PC-3 (cell line): ENCODE measurements at regions not wholly inside any gene's neighbourhood (a gene's known extent, or its start where the extent isn't known, plus 50 kb on each side); places are given as distances from the start of the nearest gene placed in this dataset.

Source experiments
- ATAC-seq: fragments of 200-7000 bp; cut with Tn5 transposase; 2 replicates; pipeline ENCODE4 v1.9.1; 2020; ENCODE audit warnings: mild to moderate bottlenecking, moderate library complexity
- BruUV-seq: library from RNA; stranded (reverse); fragments of 400-500 nt; replicated peaks from 2 replicates; lab custom pipeline; 2021; lab: Mats Ljungman, UMichigan
- CTCF ChIA-PET: fragments of 300-600 bp; sonication (Branson Sonifier 250); formaldehyde crosslinking; loops from one replicate; lab custom pipeline; 2022; ENCODE audit warnings: antibody characterized with exemption; lab: Charles Lee
- POLR2A ChIA-PET: fragments of 300-600 bp; sonication (Branson Sonifier 250); formaldehyde crosslinking; loops from one replicate; lab custom pipeline; 2022; ENCODE audit warnings: antibody characterized with exemption; ENCODE audit not compliant: unreplicated experiment; lab: Charles Lee
- DNase-seq: peaks from one replicate; pipeline ENCODE4 v3.0.0-alpha.2; 2015
- H2AFZ ChIP-seq: fragments of 300-600 bp; sonication (generic); 2 replicates; pipeline ENCODE4 v1.6.0; 2016; ENCODE audit warnings: antibody characterized with exemption, low read length
- H3F3A ChIP-seq: fragments of 300-600 bp; sonication (generic); one replicate; pipeline ENCODE4 v1.6.0; 2017; ENCODE audit warnings: antibody characterized with exemption, low read length, control low read depth, mild to moderate bottlenecking; ENCODE audit not compliant: unreplicated experiment
- H3K27ac ChIP-seq: fragments of 300-600 bp; sonication (generic); 2 replicates; pipeline ENCODE4 v1.5.1; 2016; ENCODE audit warnings: mild to moderate bottlenecking, low read length
- H3K27me3 ChIP-seq: fragments of 300-600 bp; sonication (generic); 2 replicates; pipeline ENCODE4 v1.6.1; 2016; ENCODE audit warnings: low read length, mixed read lengths
- H3K36me3 ChIP-seq: fragments of 300-600 bp; sonication (generic); 2 replicates; pipeline ENCODE4 v1.6.1; 2016; ENCODE audit warnings: low read depth, mixed run types, low read length, mixed read lengths
- H3K4me1 ChIP-seq: fragments of 300-600 bp; sonication (generic); 2 replicates; pipeline ENCODE4 v1.5.1; 2016; ENCODE audit warnings: low read length; ENCODE audit not compliant: insufficient read depth
- H3K4me2 ChIP-seq: fragments of 300-600 bp; sonication (generic); 2 replicates; pipeline ENCODE4 v1.6.0; 2016; ENCODE audit warnings: low read length
- H3K4me3 ChIP-seq: fragments of 300-600 bp; sonication (generic); 2 replicates; pipeline ENCODE4 v1.5.1; 2016; ENCODE audit warnings: mild to moderate bottlenecking, low read length, mixed read lengths
- H3K79me2 ChIP-seq: fragments of 300-600 bp; sonication (generic); 2 replicates; pipeline ENCODE4 v1.6.1; 2017; ENCODE audit warnings: low read length, mixed read lengths
- H3K9ac ChIP-seq: fragments of 300-600 bp; sonication (generic); 2 replicates; pipeline ENCODE4 v1.6.0; 2016; ENCODE audit warnings: mild to moderate bottlenecking, low read length
- H3K9me2 ChIP-seq: fragments of 300-600 bp; sonication (generic); replicated peaks from 2 replicates; pipeline ENCODE4 v1.6.1; 2016; ENCODE audit warnings: mixed run types, low read length, mixed read lengths
- H3K9me3 ChIP-seq: fragments of 300-600 bp; sonication (generic); 2 replicates; pipeline ENCODE4 v1.6.1; 2016; ENCODE audit warnings: low read length, mixed read lengths
- H4K20me1 ChIP-seq: fragments of 300-600 bp; sonication (generic); 2 replicates; pipeline ENCODE4 v1.6.1; 2016; ENCODE audit warnings: low read length, mixed read lengths
- CTCF ChIP-seq: fragments of 300-600 bp; sonication (generic); conservative IDR thresholded peaks from 2 replicates; pipeline ENCODE4 v1.5.1; 2017; ENCODE audit warnings: antibody characterized with exemption, low read depth, mild to moderate bottlenecking, low read length
- EZH2 ChIP-seq: fragments of 300-600 bp; sonication (generic); IDR thresholded peaks from one replicate; pipeline ENCODE4 v1.6.1; 2017; ENCODE audit warnings: antibody characterized with exemption, mild to moderate bottlenecking, low read length; ENCODE audit not compliant: unreplicated experiment
- EZH2phosphoT487 ChIP-seq: fragments of 300-600 bp; sonication (generic); IDR thresholded peaks from 2 replicates; pipeline ENCODE4 v1.6.1; 2018; ENCODE audit warnings: mild to moderate bottlenecking, antibody characterized with exemption, low read length, borderline replicate concordance
- intact Hi-C: fragments of 100-400 bp; cut with micrococcal nuclease; formaldehyde crosslinking; loops from 2 replicates; pipeline ENCODE4 v1.9.0; 2023

- Histone ChIP-seq H3K4me3 (no peak overlapping the region), H3K9me3 (no peaks in the 10 kb centered on the region), H3K4me2 (peak overlapping the region; percentile 74), H3K27ac (peak overlapping the region; percentile 85), H3K9ac (0 out of 2 replicates have a peak overlapping the region, but pooled peaks have one; percentile 3), H3K36me3 (no peaks in the 10 kb centered on the region), H3F3A (no peaks in the 10 kb centered on the region), H3K79me2 (no peaks in the 10 kb centered on the region), H3K27me3 (peaks cover 12% of the 10 kb centered on the region; the same call in 1 of the 2 replicates), H3K9me2 (no peaks in the 10 kb centered on the region), H4K20me1 (no peaks in the 10 kb centered on the region), H3K4me1 (peaks cover 33% of the 10 kb centered on the region), H2AFZ (peak overlapping the region; percentile 69; the same call in 1 of the 2 replicates)
- TF ChIP-seq EZH2phosphoT487 (no peak), CTCF (no peak), EZH2 (no peak)
- intact Hi-C loops, result no loop called here
- ChIA-PET POLR2A (no interaction called here), CTCF (no interaction called here)
- DNase-seq (peak; percentile 7), ATAC-seq (no peak)
- BruUV-seq, result no TSS peak
These were observed 438.8 kb upstream of the CDH20 start for GRCh38 chr18:60894254-60894945.

GRCh38 chr18:60895181-60895580, 438.0 kb upstream of the CDH20 start:
- peak overlapping the region; percentile 85 for H3K27ac ChIP-seq
- H3K9ac ChIP-seq, result 0 out of 2 replicates have a peak overlapping the region, but pooled peaks have one; percentile 3
- peak overlapping the region; percentile 74 for H3K4me2 ChIP-seq
- H3K9me2 ChIP-seq, result no peaks in the 10 kb centered on the region
- H3K27me3 ChIP-seq, result peaks cover 18% of the 10 kb centered on the region
- H3K4me3 ChIP-seq, result 0 out of 2 replicates have a peak overlapping the region, but pooled peaks have one; percentile 28
- H3F3A ChIP-seq, result no peaks in the 10 kb centered on the region
- peaks cover 33% of the 10 kb centered on the region for H3K4me1 ChIP-seq
- H3K79me2 ChIP-seq, result no peaks in the 10 kb centered on the region
- intact Hi-C loops, result no loop called here
- DNase-seq (peak; percentile 75), ATAC-seq (peak; percentile 62)
- no peaks in the 10 kb centered on the region for H3K9me3 ChIP-seq
- BruUV-seq, result no TSS peak
- H4K20me1 ChIP-seq, result no peaks in the 10 kb centered on the region
- POLR2A ChIA-PET, result no interaction called here
- CTCF ChIA-PET, result no interaction called here
- peak overlapping the region; percentile 69 for H2AFZ ChIP-seq
- TF ChIP-seq EZH2phosphoT487 (no peak), CTCF (no peak), EZH2 (no peak)
- H3K36me3 ChIP-seq, result no peaks in the 10 kb centered on the region

GRCh38 chr18:60898111-60898510, 435.1 kb upstream of the CDH20 start:
- H3K27ac ChIP-seq, result no peak overlapping the region
- H3K9me2 ChIP-seq, result no peaks in the 10 kb centered on the region
- no peaks in the 10 kb centered on the region for H3K9me3 ChIP-seq
- no peak overlapping the region for H3K4me3 ChIP-seq
- H3K36me3 ChIP-seq, result no peaks in the 10 kb centered on the region
- H3K4me1 ChIP-seq, result peaks cover 23% of the 10 kb centered on the region
- H3F3A ChIP-seq, result no peaks in the 10 kb centered on the region
- no peak for TF ChIP-seq EZH2phosphoT487
- TF ChIP-seq CTCF, result no peak
- TF ChIP-seq EZH2, result no peak
- ATAC-seq (no peak), DNase-seq (no peak)
- peaks cover 32% of the 10 kb centered on the region for H3K27me3 ChIP-seq
- H4K20me1 ChIP-seq, result no peaks in the 10 kb centered on the region
- intact Hi-C loops, result no loop called here
- ChIA-PET CTCF (no interaction called here), POLR2A (no interaction called here)
- H3K9ac ChIP-seq, result no peak overlapping the region
- no peaks in the 10 kb centered on the region for H3K79me2 ChIP-seq
- no peak overlapping the region for H2AFZ ChIP-seq
- no TSS peak for BruUV-seq
- H3K4me2 ChIP-seq, result no peak overlapping the region
